CD14-positive monocyte (primary cell): ENCODE measurements at regions not wholly inside any gene's neighbourhood (a gene's known extent, or its start where the extent isn't known, plus 50 kb on each side); places are given as distances from the start of the nearest gene placed in this dataset.

ENCODE experiments used
- DNase-seq, 3 donors: peaks; one replicate each; pipeline ENCODE4 v3.0.0-alpha.2; 2011 to 2022
- H2AFZ ChIP-seq: 2 replicates; pipeline ENCODE4 v1.6.0; 2012; ENCODE audit warnings: mild to moderate bottlenecking, low read depth, low read length, inconsistent platforms; ENCODE audit not compliant: insufficient read depth, poor library complexity, severe bottlenecking
- H3K27ac ChIP-seq, 2 donors: 1 replicate in 1 of 2; 2 replicates in 1 of 2; pipeline ENCODE4 v1.5.1; 2012 to 2013; ENCODE audit warnings: low read length in 2 of 2, control low read depth in 1 of 2, inconsistent platforms in 1 of 2, low read depth in 1 of 2, mild to moderate bottlenecking in 1 of 2
- H3K27me3 ChIP-seq, 2 donors: one replicate each; pipeline versions ENCODE4 v1.6.0 to v1.6.1; 2011 to 2013; ENCODE audit warnings: low read length in 2 of 2; ENCODE audit not compliant: control insufficient read depth in 2 of 2, insufficient read depth in 2 of 2
- H3K36me3 ChIP-seq, 2 donors: replicated peaks in 1 of 2; 1 replicate in 1 of 2; 2 replicates in 1 of 2; pipeline versions ENCODE4 v1.5.1 to v1.6.1; 2012 to 2013; ENCODE audit warnings: low read length in 2 of 2, control low read depth in 1 of 2, inconsistent platforms in 1 of 2, mild to moderate bottlenecking in 1 of 2; ENCODE audit not compliant: insufficient read depth in 2 of 2, control insufficient read depth in 1 of 2
- H3K4me1 ChIP-seq, 2 donors: 1 replicate in 1 of 2; 2 replicates in 1 of 2; pipeline versions ENCODE4 v1.5.1 to v1.6.1; 2012 to 2013; ENCODE audit warnings: low read length in 2 of 2, control low read depth in 1 of 2, inconsistent platforms in 1 of 2, mild to moderate bottlenecking in 1 of 2, moderate library complexity in 1 of 2; ENCODE audit not compliant: insufficient read depth in 2 of 2, control insufficient read depth in 1 of 2
- H3K4me2 ChIP-seq: replicated peaks from 2 replicates; pipeline ENCODE3; 2012; ENCODE audit warnings: low read length, moderate library complexity, mild to moderate bottlenecking; ENCODE audit not compliant: poor library complexity, severe bottlenecking; ENCODE audit errors: extremely low read depth
- H3K4me3 ChIP-seq, 3 experiments: fragments of 200-600 bp in 1 of 3; sonication (generic) in 1 of 3; replicated peaks in 1 of 3; 1 replicate in 2 of 3; 2 replicates in 1 of 3; pipeline ENCODE4 v1.5.1; 2011 to 2013; ENCODE audit warnings: low read length in 3 of 3, mild to moderate bottlenecking in 3 of 3, control low read depth in 2 of 3, low read depth in 2 of 3, inconsistent platforms in 1 of 3, moderate library complexity in 1 of 3
- H3K79me2 ChIP-seq: 2 replicates; pipeline ENCODE4 v1.6.0; 2012; ENCODE audit warnings: mild to moderate bottlenecking, control low read depth, inconsistent platforms, low read length, moderate library complexity; ENCODE audit not compliant: insufficient read depth
- H3K9ac ChIP-seq: 2 replicates; pipeline ENCODE4 v1.6.0; 2017; ENCODE audit warnings: low read length, mild to moderate bottlenecking; ENCODE audit not compliant: insufficient read depth, poor library complexity, severe bottlenecking
- H3K9me3 ChIP-seq, 2 donors: replicated peaks in 1 of 2; 1 replicate in 1 of 2; 2 replicates in 1 of 2; pipeline versions ENCODE4 v1.5.1 to v1.6.1; 2012 to 2013; ENCODE audit warnings: low read length in 2 of 2, control low read depth in 1 of 2; ENCODE audit not compliant: control insufficient read depth in 1 of 2, insufficient read depth in 1 of 2
- H4K20me1 ChIP-seq: 2 replicates; pipeline ENCODE4 v1.6.0; 2012; ENCODE audit warnings: mild to moderate bottlenecking, low read length, control low read depth, moderate library complexity; ENCODE audit not compliant: insufficient read depth
- H3K27ac Mint-ChIP-seq, 7 donors: one replicate each; pipeline ENCODE4 v1.8.0; 2020; ENCODE audit warnings: mild to moderate bottlenecking in 7 of 7, mixed read lengths in 7 of 7, moderate library complexity in 6 of 7, inconsistent platforms in 2 of 7
- H3K27me3 Mint-ChIP-seq, 3 donors: one replicate each; pipeline ENCODE4 v1.8.0; 2021 to 2022; ENCODE audit warnings: low read depth in 3 of 3, mild to moderate bottlenecking in 3 of 3, mixed read lengths in 3 of 3, moderate library complexity in 3 of 3, inconsistent platforms in 1 of 3
- H3K36me3 Mint-ChIP-seq, 2 donors: one replicate each; pipeline ENCODE4 v1.8.0; 2020; ENCODE audit warnings: mixed read lengths in 2 of 2, inconsistent platforms in 1 of 2, mild to moderate bottlenecking in 1 of 2
- H3K4me1 Mint-ChIP-seq: one replicate; pipeline ENCODE4 v1.8.0; 2020; ENCODE audit warnings: mild to moderate bottlenecking, mixed read lengths
- H3K4me3 Mint-ChIP-seq, 2 donors: one replicate each; pipeline ENCODE4 v1.8.0; 2020; ENCODE audit warnings: mild to moderate bottlenecking in 2 of 2, mixed read lengths in 2 of 2, moderate library complexity in 1 of 2
- H3K9me3 Mint-ChIP-seq, 7 donors: one replicate each; pipeline ENCODE4 v1.8.0; 2020 to 2022; ENCODE audit warnings: mixed read lengths in 7 of 7, mild to moderate bottlenecking in 6 of 7, moderate library complexity in 6 of 7, inconsistent platforms in 2 of 7
- CTCF ChIP-seq: fragments of 200-600 bp; IDR thresholded peaks from one replicate; pipeline ENCODE4 v1.8.0; 2022; ENCODE audit warnings: antibody characterized with exemption, mild to moderate bottlenecking
- WGBS: methylation state at CpG from one replicate; pipeline ENCODE4 v1.1.5; 2013; ENCODE audit warnings: missing lambda C conversion rate; ENCODE audit not compliant: insufficient coverage; 5-methylcytosine and 5-hydroxymethylcytosine counted together
- intact Hi-C, 2 donors: fragments of 100-400 bp; cut with micrococcal nuclease; formaldehyde crosslinking; loops; one replicate each; pipeline versions ENCODE4 v1.15.0 to v1.15.1; 2023

- DNase-seq: no peak
- Histone ChIP-seq H3K9me3 (no peaks in the 10 kb centered on the region), H3K27me3 (no peaks in the 10 kb centered on the region), H3K27ac (no peak overlapping the region), H3K36me3 (no peaks in the 10 kb centered on the region), H3K4me3 (no peak overlapping the region), H3K79me2 (no peaks in the 10 kb centered on the region), H3K4me1 (no peaks in the 10 kb centered on the region), H3K9ac (no peak overlapping the region), H2AFZ (no peak overlapping the region), H4K20me1 (no peaks in the 10 kb centered on the region), H3K4me2 (no peak overlapping the region)
- peaks cover 0 to 7% (median 2%) of the 10 kb centered on the region in 7 donors for H3K9me3 Mint-ChIP-seq
- no peak overlapping the region for H3K27ac Mint-ChIP-seq
- H3K36me3 Mint-ChIP-seq: no peaks in the 10 kb centered on the region
- 100% methylated on average over 1 of the region's 2 CpGs for WGBS
- intact Hi-C loops: no loop called here
- H3K27me3 Mint-ChIP-seq: no peaks in the 10 kb centered on the region
- TF ChIP-seq CTCF: no peak
- no peaks in the 10 kb centered on the region for H3K4me1 Mint-ChIP-seq
- H3K4me3 Mint-ChIP-seq: no peak overlapping the region
Observed at GRCh38 chr16:76943921-76944320, 247.1 kb upstream of the MON1B start.

GRCh38 chr16:76946879-76947278 lies 244.1 kb upstream of the MON1B start:
- intact Hi-C loops: no loop called here
- Mint-ChIP-seq H3K27me3 (no peaks in the 10 kb centered on the region), H3K36me3 (no peaks in the 10 kb centered on the region), H3K9me3 (peaks cover 0 to 13% (median 5%) of the 10 kb centered on the region in 7 donors), H3K4me3 (no peak overlapping the region), H3K4me1 (no peaks in the 10 kb centered on the region), H3K27ac (no peak overlapping the region)
- no peaks in the 10 kb centered on the region for H3K79me2 ChIP-seq
- H3K9me3 ChIP-seq: peaks cover 0 to 9% of the 10 kb centered on the region in 2 donors
- WGBS: no CpG with 5 or more reads among the region's 3 CpGs
- H3K4me2 ChIP-seq: no peak overlapping the region
- H3K36me3 ChIP-seq: no peaks in the 10 kb centered on the region
- no peak overlapping the region for H3K4me3 ChIP-seq
- no peaks in the 10 kb centered on the region for H3K4me1 ChIP-seq
- TF ChIP-seq CTCF: no peak
- no peak overlapping the region for H2AFZ ChIP-seq
- no peak overlapping the region for H3K27ac ChIP-seq
- H3K27me3 ChIP-seq: no peaks in the 10 kb centered on the region
- no peak for DNase-seq
- no peak overlapping the region for H3K9ac ChIP-seq
- no peaks in the 10 kb centered on the region for H4K20me1 ChIP-seq
